ENCODE measurements at regions not wholly inside any gene's neighbourhood (a gene's known extent, or its start where the extent isn't known, plus 50 kb on each side); places are given as distances from the start of the nearest gene placed in this dataset.

DNA sequence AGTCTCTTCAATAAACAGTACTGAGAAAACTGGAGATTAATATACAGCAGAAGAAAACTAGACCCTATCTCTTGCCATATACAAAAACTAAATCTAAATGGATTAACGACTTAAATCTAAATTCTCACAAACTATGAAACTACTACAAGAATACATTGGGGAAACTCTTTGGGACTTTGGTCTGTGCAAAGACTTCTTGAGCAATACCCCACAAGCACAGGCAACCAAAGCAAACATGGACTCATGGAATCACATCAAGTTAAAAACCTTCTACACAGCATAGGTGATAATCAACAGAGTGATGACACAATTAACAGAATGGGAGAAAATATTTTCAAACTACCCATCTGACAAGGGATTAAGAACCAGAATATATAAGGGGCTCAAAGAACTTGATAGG, 848.2 kb upstream of the NRXN1 start:
- DNase-seq (ENCODE audit: low spot score) = no peak
- ChIA-PET POLR2A (ENCODE audit: low non-redundant PET) (no interaction called here), CTCF (no interaction called here)
- no peak overlapping the region for H3K27ac ChIP-seq
- TF ChIP-seq, protein P1, sequence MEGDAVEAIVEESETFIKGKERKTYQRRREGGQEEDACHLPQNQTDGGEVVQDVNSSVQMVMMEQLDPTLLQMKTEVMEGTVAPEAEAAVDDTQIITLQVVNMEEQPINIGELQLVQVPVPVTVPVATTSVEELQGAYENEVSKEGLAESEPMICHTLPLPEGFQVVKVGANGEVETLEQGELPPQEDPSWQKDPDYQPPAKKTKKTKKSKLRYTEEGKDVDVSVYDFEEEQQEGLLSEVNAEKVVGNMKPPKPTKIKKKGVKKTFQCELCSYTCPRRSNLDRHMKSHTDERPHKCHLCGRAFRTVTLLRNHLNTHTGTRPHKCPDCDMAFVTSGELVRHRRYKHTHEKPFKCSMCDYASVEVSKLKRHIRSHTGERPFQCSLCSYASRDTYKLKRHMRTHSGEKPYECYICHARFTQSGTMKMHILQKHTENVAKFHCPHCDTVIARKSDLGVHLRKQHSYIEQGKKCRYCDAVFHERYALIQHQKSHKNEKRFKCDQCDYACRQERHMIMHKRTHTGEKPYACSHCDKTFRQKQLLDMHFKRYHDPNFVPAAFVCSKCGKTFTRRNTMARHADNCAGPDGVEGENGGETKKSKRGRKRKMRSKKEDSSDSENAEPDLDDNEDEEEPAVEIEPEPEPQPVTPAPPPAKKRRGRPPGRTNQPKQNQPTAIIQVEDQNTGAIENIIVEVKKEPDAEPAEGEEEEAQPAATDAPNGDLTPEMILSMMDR (conservative IDR thresholded peaks at IDR 0.05; ENCODE audit: low read depth) = no peak

- no peak overlapping the region for H3K27ac ChIP-seq
- CTCF ChIA-PET = no interaction called here
- DNase-seq (ENCODE audit: low spot score) = no peak
- TF ChIP-seq, protein P1 (conservative IDR thresholded peaks at IDR 0.05; ENCODE audit: low read depth) = no peak
- POLR2A ChIA-PET (ENCODE audit: low non-redundant PET) = no interaction called here
Measured at GRCh38 chr2:51866361-51866760, 834.4 kb upstream of the NRXN1 start.

- ChIA-PET POLR2A (ENCODE audit: low non-redundant PET) (no interaction called here), CTCF (interaction anchor here (0.6 kb wide), 1 partner anchor 16 kb away, joined by 4 read pairs; no protein-coding TSS in a partner anchor)
- TF ChIP-seq, protein P1 (conservative IDR thresholded peaks at IDR 0.05; ENCODE audit: low read depth) = no peak
- no peak for DNase-seq (ENCODE audit: low spot score)
- no peak overlapping the region for H3K27ac ChIP-seq
Measured at GRCh38 chr2:51859260-51859659, 827.3 kb upstream of the NRXN1 start.

DNA sequence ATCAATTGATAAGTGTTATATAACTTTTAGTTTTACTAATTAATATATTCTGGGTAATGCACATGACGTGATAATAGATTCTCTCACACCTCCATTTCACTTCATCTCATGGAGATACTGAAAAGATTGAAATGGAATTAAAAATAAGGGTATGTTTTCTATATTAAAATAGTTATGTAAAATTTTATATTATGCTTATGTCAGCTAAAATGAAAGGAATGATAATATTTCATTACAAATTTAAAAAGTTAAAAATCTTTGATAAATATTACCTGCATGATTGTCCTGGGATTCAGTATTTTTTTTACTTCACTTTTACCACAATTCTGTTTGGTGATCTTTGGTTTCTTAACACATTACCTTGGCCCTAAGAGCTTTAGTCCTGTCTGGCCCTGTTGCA, 823.8 kb upstream of the NRXN1 start:
- POLR2A ChIA-PET (ENCODE audit: low non-redundant PET) = no interaction called here
- TF ChIP-seq, protein P1 (conservative IDR thresholded peaks at IDR 0.05; ENCODE audit: low read depth) = no peak
- CTCF ChIA-PET = no interaction called here
- H3K27ac ChIP-seq = no peak overlapping the region
- DNase-seq (ENCODE audit: low spot score) = no peak

DNA sequence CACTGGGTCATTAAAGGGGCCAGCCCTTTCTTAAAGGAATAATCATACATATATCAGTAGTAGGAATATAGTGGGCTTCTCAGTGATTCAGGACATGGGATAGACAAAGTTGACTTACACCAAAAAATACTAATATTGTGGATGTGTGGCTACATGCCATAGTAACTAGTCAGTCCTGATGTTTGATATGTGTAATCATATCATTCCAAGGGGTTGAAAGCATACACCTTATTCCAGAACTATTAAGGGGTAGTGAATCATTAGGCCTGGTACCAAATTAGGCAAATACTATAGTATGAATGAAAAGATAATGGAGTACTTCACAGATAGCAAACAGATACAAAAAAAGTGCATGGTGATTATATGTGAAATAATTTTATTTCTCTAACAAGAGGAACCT, 814.9 kb upstream of the NRXN1 start:
- ChIA-PET CTCF (no interaction called here), POLR2A (ENCODE audit: low non-redundant PET) (no interaction called here)
- no peak overlapping the region for H3K27ac ChIP-seq
- TF ChIP-seq, protein P1 (conservative IDR thresholded peaks at IDR 0.05; ENCODE audit: low read depth) = no peak
- DNase-seq (ENCODE audit: low spot score) = no peak

DNA sequence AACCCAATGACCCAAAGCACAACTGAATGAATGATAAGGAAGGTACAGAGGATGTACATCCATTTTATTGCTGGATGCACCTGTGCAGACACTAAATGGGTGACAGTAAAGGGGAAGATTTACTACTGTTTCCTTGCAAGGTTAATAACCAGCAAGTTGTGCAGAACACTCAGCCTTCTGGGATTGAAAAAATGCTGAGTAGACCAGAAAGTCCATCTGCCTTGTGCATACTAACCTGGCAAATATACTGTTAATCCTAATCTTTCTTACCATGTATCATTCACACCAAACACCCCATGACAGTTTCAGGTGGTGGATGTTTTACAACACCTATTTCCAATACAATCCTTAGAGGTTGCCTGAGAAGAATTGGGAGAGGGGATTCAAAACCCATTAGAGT, 814.1 kb upstream of the NRXN1 start:
- no peak for DNase-seq (ENCODE audit: low spot score)
- TF ChIP-seq, protein P1 (conservative IDR thresholded peaks at IDR 0.05; ENCODE audit: low read depth) = no peak
- POLR2A ChIA-PET (ENCODE audit: low non-redundant PET) = no interaction called here
- H3K27ac ChIP-seq = no peak overlapping the region
- CTCF ChIA-PET = no interaction called here

- ChIA-PET POLR2A (ENCODE audit: low non-redundant PET) (no interaction called here), CTCF (no interaction called here)
- H3K27ac ChIP-seq = no peak overlapping the region
- TF ChIP-seq, protein P1 (conservative IDR thresholded peaks at IDR 0.05; ENCODE audit: low read depth) = no peak
- DNase-seq (ENCODE audit: low spot score) = no peak
Measured at GRCh38 chr2:51844596-51844995, 812.7 kb upstream of the NRXN1 start.
